Hepatocyte (in vitro differentiated cells): ENCODE measurements at regions not wholly inside any gene's neighbourhood (a gene's known extent, or its start where the extent isn't known, plus 50 kb on each side); places are given as distances from the start of the nearest gene placed in this dataset.

Experiments
- DNase-seq: peaks from one replicate; pipeline ENCODE4 v3.0.0-alpha.2; 2016; ENCODE audit warnings: low spot score
- H2AFZ ChIP-seq: fragments of 200-600 bp; sonication (generic); 2 replicates; pipeline ENCODE4 v1.6.0; 2016; ENCODE audit warnings: antibody characterized with exemption, mild to moderate bottlenecking
- H3K27ac ChIP-seq: fragments of 200-600 bp; sonication (generic); 2 replicates; pipeline ENCODE4 v1.5.1; 2016; ENCODE audit warnings: mild to moderate bottlenecking
- H3K27me3 ChIP-seq: fragments of 200-600 bp; sonication (generic); 2 replicates; pipeline ENCODE4 v1.6.1; 2016
- H3K36me3 ChIP-seq: fragments of 200-600 bp; sonication (generic); replicated peaks from 2 replicates; pipeline ENCODE4 v1.5.1; 2016; ENCODE audit warnings: low read depth; ENCODE audit not compliant: insufficient read depth
- H3K4me1 ChIP-seq: fragments of 200-600 bp; sonication (generic); 2 replicates; pipeline ENCODE4 v1.5.1; 2016; ENCODE audit warnings: mild to moderate bottlenecking, moderate library complexity; ENCODE audit not compliant: insufficient read depth
- H3K4me2 ChIP-seq: fragments of 200-600 bp; sonication (generic); 2 replicates; pipeline ENCODE4 v1.6.0; 2016
- H3K4me3 ChIP-seq: fragments of 200-600 bp; sonication (generic); 2 replicates; pipeline ENCODE4 v1.5.1; 2016; ENCODE audit warnings: mild to moderate bottlenecking
- H3K79me2 ChIP-seq: fragments of 200-600 bp; sonication (generic); 2 replicates; pipeline ENCODE4 v1.6.0; 2017; ENCODE audit warnings: mild to moderate bottlenecking
- H3K9me2 ChIP-seq: fragments of 200-600 bp; sonication (generic); replicated peaks from 2 replicates; pipeline ENCODE4 v1.6.0; 2017; ENCODE audit warnings: mild to moderate bottlenecking; ENCODE audit not compliant: insufficient read depth
- H3K9me3 ChIP-seq: fragments of 200-600 bp; sonication (generic); 2 replicates; pipeline ENCODE4 v1.5.1; 2016; ENCODE audit warnings: low read depth, mild to moderate bottlenecking
- H4K20me1 ChIP-seq: fragments of 200-600 bp; sonication (generic); 2 replicates; pipeline ENCODE4 v1.6.0; 2016; ENCODE audit warnings: mild to moderate bottlenecking; ENCODE audit not compliant: insufficient read depth, poor library complexity, severe bottlenecking
- EZH2 ChIP-seq: fragments of 200-600 bp; sonication (generic); IDR thresholded peaks from 2 replicates; pipeline ENCODE4 v1.6.1; 2016; ENCODE audit warnings: antibody characterized with exemption, mild to moderate bottlenecking, borderline replicate concordance
- EZH2phosphoT487 ChIP-seq: fragments of 200-600 bp; sonication (generic); IDR thresholded peaks from one replicate; pipeline ENCODE4 v1.6.1; 2018; ENCODE audit warnings: antibody characterized with exemption, mild to moderate bottlenecking, low read depth, moderate library complexity; ENCODE audit not compliant: unreplicated experiment, severe bottlenecking
- WGBS: methylation state at CpG from one replicate; pipeline ENCODE4 v1.1.6; 2016; ENCODE audit warnings: low lambda C conversion rate; ENCODE audit errors: missing lambda C conversion rate; 5-methylcytosine and 5-hydroxymethylcytosine counted together
- TF ChIP-seq, protein P1 (sequence below): fragments of 200-600 bp; sonication (generic); IDR thresholded peaks from 2 replicates; pipeline ENCODE4 v1.5.1; 2016; ENCODE audit warnings: antibody characterized with exemption, mild to moderate bottlenecking; ENCODE audit not compliant: poor library complexity

DNA sequence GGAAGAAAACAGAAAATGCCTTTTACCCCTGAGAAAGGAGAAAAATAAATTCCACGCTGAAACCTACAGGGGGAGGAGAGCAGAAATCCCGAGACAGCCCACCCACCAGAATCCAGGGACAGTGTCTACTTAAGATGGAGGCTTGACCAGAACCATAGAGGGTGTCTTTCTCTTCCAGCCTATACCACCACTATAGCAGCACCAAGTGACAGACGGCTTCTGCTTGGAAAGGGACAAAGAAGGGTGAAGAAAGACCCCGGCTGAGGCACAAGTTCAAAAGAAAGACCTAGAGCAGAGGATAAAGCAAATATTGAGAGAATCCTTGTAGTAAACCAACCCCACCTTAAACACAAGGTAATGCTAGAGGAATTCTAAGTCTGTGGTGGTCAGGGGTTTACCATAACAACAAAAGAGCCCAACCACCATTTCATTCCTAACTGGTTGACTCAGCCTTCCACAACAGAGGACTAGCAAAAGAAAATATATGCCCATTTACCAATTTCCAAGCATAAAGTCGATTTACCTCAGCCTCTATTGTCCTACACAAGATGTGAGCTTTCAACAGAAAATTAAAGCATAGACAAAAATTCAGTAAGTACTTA is 105.3 kb upstream of the FOXG1 start:
- H3K79me2 ChIP-seq = no peaks in the 10 kb centered on the region
- no peak for DNase-seq
- no peak overlapping the region for H3K27ac ChIP-seq
- TF ChIP-seq, protein P1, sequence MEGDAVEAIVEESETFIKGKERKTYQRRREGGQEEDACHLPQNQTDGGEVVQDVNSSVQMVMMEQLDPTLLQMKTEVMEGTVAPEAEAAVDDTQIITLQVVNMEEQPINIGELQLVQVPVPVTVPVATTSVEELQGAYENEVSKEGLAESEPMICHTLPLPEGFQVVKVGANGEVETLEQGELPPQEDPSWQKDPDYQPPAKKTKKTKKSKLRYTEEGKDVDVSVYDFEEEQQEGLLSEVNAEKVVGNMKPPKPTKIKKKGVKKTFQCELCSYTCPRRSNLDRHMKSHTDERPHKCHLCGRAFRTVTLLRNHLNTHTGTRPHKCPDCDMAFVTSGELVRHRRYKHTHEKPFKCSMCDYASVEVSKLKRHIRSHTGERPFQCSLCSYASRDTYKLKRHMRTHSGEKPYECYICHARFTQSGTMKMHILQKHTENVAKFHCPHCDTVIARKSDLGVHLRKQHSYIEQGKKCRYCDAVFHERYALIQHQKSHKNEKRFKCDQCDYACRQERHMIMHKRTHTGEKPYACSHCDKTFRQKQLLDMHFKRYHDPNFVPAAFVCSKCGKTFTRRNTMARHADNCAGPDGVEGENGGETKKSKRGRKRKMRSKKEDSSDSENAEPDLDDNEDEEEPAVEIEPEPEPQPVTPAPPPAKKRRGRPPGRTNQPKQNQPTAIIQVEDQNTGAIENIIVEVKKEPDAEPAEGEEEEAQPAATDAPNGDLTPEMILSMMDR = no peak
- TF ChIP-seq EZH2phosphoT487 = no peak
- no peak for TF ChIP-seq EZH2
- no peaks in the 10 kb centered on the region for H4K20me1 ChIP-seq
- no peak overlapping the region for H2AFZ ChIP-seq
- no peaks in the 10 kb centered on the region for H3K27me3 ChIP-seq
- no peaks in the 10 kb centered on the region for H3K9me2 ChIP-seq
- no peak overlapping the region for H3K4me3 ChIP-seq
- 33% methylated on average over 5 of the region's 5 CpGs for WGBS
- no peaks in the 10 kb centered on the region for H3K36me3 ChIP-seq
- no peak overlapping the region for H3K4me2 ChIP-seq
- H3K9me3 ChIP-seq = no peaks in the 10 kb centered on the region
- H3K4me1 ChIP-seq = no peaks in the 10 kb centered on the region

DNA sequence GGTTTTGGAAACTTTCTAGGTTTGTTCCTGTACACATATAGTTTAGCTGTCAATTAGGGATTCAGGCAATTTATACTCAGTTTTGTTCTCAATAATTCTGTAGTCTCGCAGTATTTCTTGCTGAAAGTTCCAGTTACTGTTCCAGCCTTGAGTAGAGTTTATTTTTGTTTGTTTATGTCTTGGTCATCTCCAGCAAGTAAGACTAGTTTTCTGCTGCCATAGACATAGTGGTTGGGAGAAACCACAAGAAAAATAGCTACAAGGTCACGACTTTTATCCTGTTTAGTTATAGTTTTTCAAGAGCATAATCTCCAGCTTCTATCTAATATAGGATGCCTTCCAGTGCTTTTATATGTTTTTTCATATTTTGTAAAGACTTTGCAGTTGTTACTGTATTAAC is 99.6 kb upstream of the FOXG1 start:
- 77% methylated on average over 2 of the region's 2 CpGs for WGBS
- H3K9me3 ChIP-seq = no peaks in the 10 kb centered on the region
- TF ChIP-seq EZH2 = no peak
- no peak for TF ChIP-seq EZH2phosphoT487
- TF ChIP-seq, protein P1 = no peak
- DNase-seq = no peak
- no peak overlapping the region for H3K4me2 ChIP-seq
- H3K4me3 ChIP-seq = no peak overlapping the region
- H3K27ac ChIP-seq = no peak overlapping the region
- no peaks in the 10 kb centered on the region for H3K27me3 ChIP-seq
- H3K4me1 ChIP-seq = no peaks in the 10 kb centered on the region
- no peaks in the 10 kb centered on the region for H3K36me3 ChIP-seq
- no peaks in the 10 kb centered on the region for H3K79me2 ChIP-seq
- no peaks in the 10 kb centered on the region for H4K20me1 ChIP-seq
- H3K9me2 ChIP-seq = no peaks in the 10 kb centered on the region
- H2AFZ ChIP-seq = no peak overlapping the region

DNA sequence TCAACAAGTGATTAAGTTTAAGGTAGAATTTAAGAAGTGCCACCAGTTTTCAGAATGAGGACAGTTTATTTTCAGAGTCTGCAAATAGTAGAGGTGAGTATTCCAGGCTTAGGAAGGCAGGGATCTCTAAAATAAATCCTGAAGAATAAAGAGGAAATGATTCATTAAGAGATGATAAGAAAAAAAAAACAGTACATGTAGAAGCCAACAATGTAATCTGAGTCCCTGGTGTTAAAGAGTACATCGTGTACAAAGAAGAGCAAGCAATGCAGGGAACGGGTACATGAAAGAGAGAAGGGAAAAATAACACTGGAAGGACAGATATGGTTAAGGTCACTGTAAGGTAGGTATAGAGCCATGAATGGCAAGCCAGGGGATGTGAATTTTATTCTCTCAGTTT is 95.2 kb upstream of the FOXG1 start:
- no peak overlapping the region for H2AFZ ChIP-seq
- TF ChIP-seq EZH2 (no peak), EZH2phosphoT487 (no peak)
- TF ChIP-seq, protein P1 = no peak
- H4K20me1 ChIP-seq = no peaks in the 10 kb centered on the region
- no peaks in the 10 kb centered on the region for H3K36me3 ChIP-seq
- H3K79me2 ChIP-seq = no peaks in the 10 kb centered on the region
- H3K4me3 ChIP-seq = no peak overlapping the region
- WGBS = 54% methylated on average over 2 of the region's 2 CpGs
- no peak overlapping the region for H3K4me2 ChIP-seq
- no peaks in the 10 kb centered on the region for H3K9me2 ChIP-seq
- no peaks in the 10 kb centered on the region for H3K9me3 ChIP-seq
- no peak overlapping the region for H3K27ac ChIP-seq
- H3K4me1 ChIP-seq = no peaks in the 10 kb centered on the region
- DNase-seq = no peak
- H3K27me3 ChIP-seq = no peaks in the 10 kb centered on the region

DNA sequence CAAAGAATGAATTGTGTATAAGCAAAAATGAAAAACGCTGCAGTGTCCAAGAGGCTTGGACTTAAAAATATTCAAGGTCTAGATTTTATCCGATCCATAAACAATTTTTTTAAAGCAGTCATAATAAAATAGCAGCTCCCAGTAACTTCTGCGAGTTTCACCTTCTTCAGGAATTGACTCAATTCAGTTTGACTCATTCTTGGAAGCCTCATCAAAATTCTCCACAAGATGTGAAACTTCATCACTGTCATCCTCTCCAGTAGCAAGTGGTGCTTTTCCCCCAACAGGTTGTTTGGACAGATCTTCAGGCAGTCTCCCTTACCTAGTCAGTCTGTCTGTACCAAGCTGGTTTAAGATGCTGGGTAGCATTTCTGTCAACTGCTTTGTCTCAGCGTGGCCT is 93.5 kb upstream of the FOXG1 start:
- no peaks in the 10 kb centered on the region for H3K9me3 ChIP-seq
- H4K20me1 ChIP-seq = no peaks in the 10 kb centered on the region
- DNase-seq = no peak
- no peaks in the 10 kb centered on the region for H3K27me3 ChIP-seq
- H2AFZ ChIP-seq = no peak overlapping the region
- WGBS = 93% methylated on average over 4 of the region's 4 CpGs
- no peaks in the 10 kb centered on the region for H3K9me2 ChIP-seq
- H3K79me2 ChIP-seq = no peaks in the 10 kb centered on the region
- no peak overlapping the region for H3K27ac ChIP-seq
- no peaks in the 10 kb centered on the region for H3K36me3 ChIP-seq
- no peak overlapping the region for H3K4me2 ChIP-seq
- H3K4me3 ChIP-seq = no peak overlapping the region
- no peaks in the 10 kb centered on the region for H3K4me1 ChIP-seq
- TF ChIP-seq EZH2 (no peak), EZH2phosphoT487 (no peak)
- TF ChIP-seq, protein P1 = no peak
